Naive B cell (primary cell): ENCODE measurements at regions not wholly inside any gene's neighbourhood (a gene's known extent, or its start where the extent isn't known, plus 50 kb on each side); places are given as distances from the start of the nearest gene placed in this dataset.
A peak's percentile ranks its signal among the peaks of the same experiment; 100 is the strongest.

Source experiments
- ATAC-seq, 2 donors: fragments of 150-1000 bp; cut with Tn5 transposase; 2 replicates each; pipeline ENCODE4 v1.10.0; 2021; ENCODE audit warnings: low read depth in 2 of 2, mild to moderate bottlenecking in 2 of 2, moderate library complexity in 2 of 2
- DNase-seq: peaks from one replicate; pipeline ENCODE4 v3.0.0; 2022
- H3K27ac Mint-ChIP-seq, 6 donors: one replicate each; pipeline ENCODE4 v1.8.0; 2020 to 2022; ENCODE audit warnings: mild to moderate bottlenecking in 6 of 6, mixed read lengths in 6 of 6, moderate library complexity in 5 of 6, inconsistent platforms in 2 of 6
- H3K27me3 Mint-ChIP-seq, 3 donors: one replicate each; pipeline ENCODE4 v1.8.0; 2021 to 2022; ENCODE audit warnings: mixed read lengths in 3 of 3, mild to moderate bottlenecking in 1 of 3
- H3K36me3 Mint-ChIP-seq, 2 donors: one replicate each; pipeline ENCODE4 v1.8.0; 2020 to 2022; ENCODE audit warnings: mixed read lengths in 2 of 2, inconsistent platforms in 1 of 2, mild to moderate bottlenecking in 1 of 2
- H3K4me1 Mint-ChIP-seq, 3 donors: one replicate each; pipeline ENCODE4 v1.8.0; 2020 to 2022; ENCODE audit warnings: mixed read lengths in 3 of 3, inconsistent platforms in 1 of 3, mild to moderate bottlenecking in 1 of 3, moderate library complexity in 1 of 3
- H3K4me3 Mint-ChIP-seq, 8 donors: one replicate each; pipeline ENCODE4 v1.8.0; 2020 to 2022; ENCODE audit warnings: mild to moderate bottlenecking in 8 of 8, mixed read lengths in 8 of 8, moderate library complexity in 8 of 8, inconsistent platforms in 2 of 8
- H3K9me3 Mint-ChIP-seq, 7 donors: one replicate each; pipeline ENCODE4 v1.8.0; 2020 to 2022; ENCODE audit warnings: mixed read lengths in 7 of 7, mild to moderate bottlenecking in 5 of 7, inconsistent platforms in 2 of 7, moderate library complexity in 1 of 7

- Mint-ChIP-seq H3K27me3 (peaks cover 12 to 30% (median 28%) of the 10 kb centered on the region in 3 donors), H3K4me3 (no peak overlapping the region), H3K9me3 (no peaks in the 10 kb centered on the region), H3K27ac (no peak overlapping the region), H3K4me1 (no peaks in the 10 kb centered on the region), H3K36me3 (no peaks in the 10 kb centered on the region)
- DNase-seq = no peak
- no peak for ATAC-seq
Observed at GRCh38 chr18:57904535-57904934, 101.4 kb upstream of the ATP8B1 start.

GRCh38 chr18:57902721-57903120 is 99.6 kb upstream of the ATP8B1 start:
- ATAC-seq (no peak), DNase-seq (no peak)
- H3K27me3 Mint-ChIP-seq = peaks cover 12 to 28% (median 19%) of the 10 kb centered on the region in 3 donors
- H3K4me3 Mint-ChIP-seq = no peak overlapping the region
- H3K27ac Mint-ChIP-seq = no peak overlapping the region
- H3K9me3 Mint-ChIP-seq = no peaks in the 10 kb centered on the region
- H3K36me3 Mint-ChIP-seq = no peaks in the 10 kb centered on the region
- no peaks in the 10 kb centered on the region for H3K4me1 Mint-ChIP-seq

- peaks cover 12 to 23% (median 19%) of the 10 kb centered on the region in 3 donors for H3K27me3 Mint-ChIP-seq
- H3K36me3 Mint-ChIP-seq = no peaks in the 10 kb centered on the region
- ATAC-seq = no peak
- no peak for DNase-seq
- H3K27ac Mint-ChIP-seq = no peak overlapping the region
- no peaks in the 10 kb centered on the region for H3K4me1 Mint-ChIP-seq
- H3K4me3 Mint-ChIP-seq = no peak overlapping the region
- no peaks in the 10 kb centered on the region for H3K9me3 Mint-ChIP-seq
Observed at GRCh38 chr18:57901825-57902589, 98.9 kb upstream of the ATP8B1 start.

GRCh38 chr18:57900906-57901435 is 97.9 kb upstream of the ATP8B1 start:
- H3K4me3 Mint-ChIP-seq = no peak overlapping the region
- no peak overlapping the region for H3K27ac Mint-ChIP-seq
- peaks cover 0 to 3% (median 0%) of the 10 kb centered on the region in 7 donors for H3K9me3 Mint-ChIP-seq
- H3K27me3 Mint-ChIP-seq = peaks cover 6 to 12% (median 10%) of the 10 kb centered on the region in 3 donors
- H3K4me1 Mint-ChIP-seq = no peaks in the 10 kb centered on the region
- no peaks in the 10 kb centered on the region for H3K36me3 Mint-ChIP-seq
- DNase-seq = no peak
- ATAC-seq = no peak

GRCh38 chr18:57898506-57899124 is 95.5 kb upstream of the ATP8B1 start:
- peaks cover 5 to 7% (median 6%) of the 10 kb centered on the region in 3 donors for H3K27me3 Mint-ChIP-seq
- no peaks in the 10 kb centered on the region for H3K4me1 Mint-ChIP-seq
- no peak overlapping the region for H3K27ac Mint-ChIP-seq
- H3K4me3 Mint-ChIP-seq = no peak overlapping the region
- no peak for ATAC-seq
- H3K9me3 Mint-ChIP-seq = peaks cover 0 to 4% (median 0%) of the 10 kb centered on the region in 7 donors
- no peaks in the 10 kb centered on the region for H3K36me3 Mint-ChIP-seq
- DNase-seq = no peak

GRCh38 chr18:57895182-57895581 is 92.1 kb upstream of the ATP8B1 start:
- Mint-ChIP-seq H3K4me3 (no peak overlapping the region), H3K4me1 (no peaks in the 10 kb centered on the region), H3K36me3 (peaks cover 0 to under 1% of the 10 kb centered on the region in 2 donors), H3K27me3 (peaks cover 0 to 5% (median 0%) of the 10 kb centered on the region in 3 donors), H3K9me3 (peaks cover 3 to 8% (median 5%) of the 10 kb centered on the region in 7 donors), H3K27ac (no peak overlapping the region)
- DNase-seq = no peak
- no peak for ATAC-seq

- Mint-ChIP-seq H3K9me3 (peaks cover 3 to 22% (median 17%) of the 10 kb centered on the region in 7 donors), H3K27me3 (no peaks in the 10 kb centered on the region), H3K4me3 (no peak overlapping the region), H3K4me1 (no peaks in the 10 kb centered on the region), H3K27ac (peak overlapping the region in 1 of 6 donors; percentile 89), H3K36me3 (peaks cover 10 to 16% of the 10 kb centered on the region in 2 donors)
- DNase-seq (no peak), ATAC-seq (no peak)
Observed at GRCh38 chr18:57891707-57892391, 88.7 kb upstream of the ATP8B1 start.

GRCh38 chr18:57890266-57890665 is 87.2 kb upstream of the ATP8B1 start:
- H3K36me3 Mint-ChIP-seq = peaks cover 10 to 16% of the 10 kb centered on the region in 2 donors
- DNase-seq (no peak), ATAC-seq (no peak)
- H3K4me3 Mint-ChIP-seq = no peak overlapping the region
- H3K27me3 Mint-ChIP-seq = no peaks in the 10 kb centered on the region
- no peaks in the 10 kb centered on the region for H3K4me1 Mint-ChIP-seq
- H3K27ac Mint-ChIP-seq = no peak overlapping the region
- H3K9me3 Mint-ChIP-seq = peaks cover 3 to 22% (median 17%) of the 10 kb centered on the region in 7 donors

- no peak overlapping the region for H3K27ac Mint-ChIP-seq
- H3K27me3 Mint-ChIP-seq = no peaks in the 10 kb centered on the region
- peaks cover 10 to 16% of the 10 kb centered on the region in 2 donors for H3K36me3 Mint-ChIP-seq
- H3K4me1 Mint-ChIP-seq = no peaks in the 10 kb centered on the region
- no peak overlapping the region for H3K4me3 Mint-ChIP-seq
- ATAC-seq (no peak), DNase-seq (no peak)
- H3K9me3 Mint-ChIP-seq = peaks cover 3 to 22% (median 17%) of the 10 kb centered on the region in 7 donors
Observed at GRCh38 chr18:57889841-57890240, 86.7 kb upstream of the ATP8B1 start.

- no peak for ATAC-seq
Observed at GRCh38 chr18:57887543-57888383, 84.6 kb upstream of the ATP8B1 start.

GRCh38 chr18:57885931-57886330 is 82.8 kb upstream of the ATP8B1 start:
- peaks cover 10 to 16% of the 10 kb centered on the region in 2 donors for H3K36me3 Mint-ChIP-seq
- peaks cover 4 to 5% (median 5%) of the 10 kb centered on the region in 3 donors for H3K4me1 Mint-ChIP-seq
- H3K27me3 Mint-ChIP-seq = no peaks in the 10 kb centered on the region
- H3K27ac Mint-ChIP-seq = no peak overlapping the region
- peaks cover under 1 to 22% (median 13%) of the 10 kb centered on the region in 7 donors for H3K9me3 Mint-ChIP-seq
- peak overlapping the region in 1 of 8 donors; percentile 25 for H3K4me3 Mint-ChIP-seq
- ATAC-seq (no peak), DNase-seq (no peak)

More at GRCh38 chr18:57887543-57888383, 84.6 kb upstream of the ATP8B1 start:
- peaks cover 3 to 22% (median 17%) of the 10 kb centered on the region in 7 donors for H3K9me3 Mint-ChIP-seq
- DNase-seq = no peak
- H3K27me3 Mint-ChIP-seq = no peaks in the 10 kb centered on the region
- H3K4me1 Mint-ChIP-seq = no peaks in the 10 kb centered on the region
- H3K36me3 Mint-ChIP-seq = peaks cover 10 to 16% of the 10 kb centered on the region in 2 donors
- peak overlapping the region in 1 of 6 donors; percentile 38 for H3K27ac Mint-ChIP-seq
- H3K4me3 Mint-ChIP-seq = no peak overlapping the region

GRCh38 chr18:57882465-57882864 is 79.3 kb upstream of the ATP8B1 start:
- H3K36me3 Mint-ChIP-seq = peaks cover 0 to 4% of the 10 kb centered on the region in 2 donors
- no peaks in the 10 kb centered on the region for H3K27me3 Mint-ChIP-seq
- no peak for DNase-seq
- no peak for ATAC-seq
- no peak overlapping the region for H3K4me3 Mint-ChIP-seq
- peaks cover 4 to 5% (median 5%) of the 10 kb centered on the region in 3 donors for H3K4me1 Mint-ChIP-seq
- peaks cover 0 to 18% (median 9%) of the 10 kb centered on the region in 7 donors for H3K9me3 Mint-ChIP-seq
- no peak overlapping the region for H3K27ac Mint-ChIP-seq
